Esophagus muscularis mucosa (tissue), 4 donors: ENCODE measurements at regions not wholly inside any gene's neighbourhood (a gene's known extent, or its start where the extent isn't known, plus 50 kb on each side); places are given as distances from the start of the nearest gene placed in this dataset.
"Not testable (repeated sequence)": the region's sequence is repeated elsewhere in the genome, so short reads cannot be mapped to it uniquely, and the experiment has no call there.

Experiments
- DNase-seq: peaks from one replicate; pipeline ENCODE4 v3.0.0-alpha.2; 2017; ENCODE audit errors: extremely low spot score
- H3K27ac ChIP-seq, 4 donors: fragments of 200-600 bp; sonication (generic); replicated peaks in 1 of 4; 1 replicate in 3 of 4; 2 replicates in 1 of 4; pipeline ENCODE4 v1.5.1; 2016 to 2019; ENCODE audit warnings: mild to moderate bottlenecking in 1 of 4
- H3K27me3 ChIP-seq, 4 donors: fragments of 200-600 bp; sonication (generic); one replicate each; pipeline versions ENCODE4 v1.5.1 to v1.6.0; 2016 to 2019
- H3K36me3 ChIP-seq, 4 donors: fragments of 200-600 bp; sonication (generic); one replicate each; pipeline ENCODE4 v1.5.1; 2016 to 2019
- H3K4me1 ChIP-seq, 4 donors: fragments of 200-600 bp; sonication (generic); one replicate each; pipeline ENCODE4 v1.5.1; 2016 to 2019
- H3K4me3 ChIP-seq, 4 donors: fragments of 200-600 bp; sonication (generic); 1 replicate in 2 of 4; 2 replicates in 2 of 4; pipeline ENCODE4 v1.5.1; 2016 to 2019; ENCODE audit warnings: mild to moderate bottlenecking in 4 of 4, moderate library complexity in 1 of 4
- H3K9me3 ChIP-seq, 4 donors: fragments of 200-600 bp; sonication (generic); 1 replicate in 3 of 4; 2 replicates in 1 of 4; pipeline ENCODE4 v1.5.1; 2016 to 2019
- EP300 ChIP-seq: sonication (generic); formaldehyde crosslinking; IDR thresholded peaks from one replicate; pipeline ENCODE4 v1.6.1; 2017; ENCODE audit warnings: antibody characterized with exemption
- POLR2A ChIP-seq: fragments of 450-650 bp; IDR thresholded peaks from one replicate; pipeline ENCODE4 v1.6.1; 2017; ENCODE audit warnings: antibody characterized with exemption, moderate library complexity, mild to moderate bottlenecking, low read depth
- POLR2AphosphoS5 ChIP-seq, 2 donors: sonication (generic); formaldehyde crosslinking; IDR thresholded peaks; one replicate each; pipeline ENCODE4 v1.6.1; 2017; ENCODE audit warnings: antibody characterized with exemption in 2 of 2
- WGBS: methylation state at CpG from one replicate; pipeline ENCODE4 v1.1.5; 2018; 5-methylcytosine and 5-hydroxymethylcytosine counted together
- intact Hi-C: fragments of 100-400 bp; cut with DNase I; formaldehyde crosslinking; loops from one replicate; pipeline ENCODE4 v1.15.1; 2023
- TF ChIP-seq, protein P1 (sequence below), 3 experiments: fragments of 200-600 bp in 2 of 3; fragments of 450-650 bp in 1 of 3; sonication (generic) in 2 of 3; IDR thresholded peaks; one replicate each; pipeline ENCODE4 v1.5.1; 2017 to 2019; ENCODE audit warnings: antibody characterized with exemption in 3 of 3, mild to moderate bottlenecking in 2 of 3, moderate library complexity in 1 of 3

DNA sequence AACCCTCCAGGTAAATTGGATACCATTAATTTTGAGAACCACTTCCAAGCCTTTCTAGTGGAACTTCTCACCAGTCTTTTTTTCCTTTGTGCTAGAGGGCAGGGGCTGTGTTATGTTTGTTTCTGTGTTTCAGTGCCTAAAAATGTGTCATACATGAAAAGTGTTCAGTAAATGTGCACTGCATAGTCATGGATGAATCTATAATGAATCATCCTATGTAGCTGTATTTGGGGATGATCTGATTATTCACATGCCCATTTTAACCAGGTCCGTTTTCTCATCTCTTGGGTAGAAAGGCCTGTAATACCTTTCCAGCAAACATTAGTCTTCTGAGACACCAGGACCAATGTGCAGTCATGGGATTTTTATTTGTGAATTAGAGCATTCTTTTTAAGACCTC is 583.0 kb upstream of the GOLIM4 start:
- intact Hi-C loops = no loop called here
- H3K27me3 ChIP-seq = no peaks in the 10 kb centered on the region
- 89% methylated on average over 1 of the region's 1 CpG for WGBS
- no peaks in the 10 kb centered on the region for H3K4me1 ChIP-seq
- no peak for DNase-seq
- no peaks in the 10 kb centered on the region for H3K9me3 ChIP-seq
- H3K4me3 ChIP-seq = no peak overlapping the region
- TF ChIP-seq EP300 (no peak), POLR2A (no peak), POLR2AphosphoS5 (IDR thresholded peaks at IDR 0.05) (no peak)
- TF ChIP-seq, protein P1, sequence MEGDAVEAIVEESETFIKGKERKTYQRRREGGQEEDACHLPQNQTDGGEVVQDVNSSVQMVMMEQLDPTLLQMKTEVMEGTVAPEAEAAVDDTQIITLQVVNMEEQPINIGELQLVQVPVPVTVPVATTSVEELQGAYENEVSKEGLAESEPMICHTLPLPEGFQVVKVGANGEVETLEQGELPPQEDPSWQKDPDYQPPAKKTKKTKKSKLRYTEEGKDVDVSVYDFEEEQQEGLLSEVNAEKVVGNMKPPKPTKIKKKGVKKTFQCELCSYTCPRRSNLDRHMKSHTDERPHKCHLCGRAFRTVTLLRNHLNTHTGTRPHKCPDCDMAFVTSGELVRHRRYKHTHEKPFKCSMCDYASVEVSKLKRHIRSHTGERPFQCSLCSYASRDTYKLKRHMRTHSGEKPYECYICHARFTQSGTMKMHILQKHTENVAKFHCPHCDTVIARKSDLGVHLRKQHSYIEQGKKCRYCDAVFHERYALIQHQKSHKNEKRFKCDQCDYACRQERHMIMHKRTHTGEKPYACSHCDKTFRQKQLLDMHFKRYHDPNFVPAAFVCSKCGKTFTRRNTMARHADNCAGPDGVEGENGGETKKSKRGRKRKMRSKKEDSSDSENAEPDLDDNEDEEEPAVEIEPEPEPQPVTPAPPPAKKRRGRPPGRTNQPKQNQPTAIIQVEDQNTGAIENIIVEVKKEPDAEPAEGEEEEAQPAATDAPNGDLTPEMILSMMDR (IDR thresholded peaks at IDR 0.05) = no peak
- no peak overlapping the region for H3K27ac ChIP-seq
- no peaks in the 10 kb centered on the region for H3K36me3 ChIP-seq

DNA sequence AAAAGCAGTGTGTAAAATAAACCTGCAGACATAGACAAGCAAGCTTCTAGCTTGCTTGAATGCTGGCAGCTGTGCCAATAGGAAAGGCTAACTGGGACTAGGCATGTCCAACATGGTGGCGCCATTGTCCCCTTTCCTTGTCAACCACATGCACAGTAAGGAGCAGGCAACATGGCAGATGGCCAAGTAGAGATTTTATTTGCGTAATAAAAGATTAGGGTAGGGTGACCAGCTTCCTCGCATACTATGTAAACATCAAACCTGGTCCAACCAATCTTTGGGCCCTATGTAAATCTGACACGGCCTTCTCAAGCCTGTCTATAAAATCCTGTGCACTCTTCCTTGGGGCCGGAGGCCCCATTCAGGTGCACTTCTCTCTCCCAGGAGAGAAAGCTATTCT is 575.4 kb upstream of the GOLIM4 start:
- TF ChIP-seq EP300 (no peak), POLR2A (no peak), POLR2AphosphoS5 (IDR thresholded peaks at IDR 0.05) (no peak)
- TF ChIP-seq, protein P1 (IDR thresholded peaks at IDR 0.05) = no peak
- Histone ChIP-seq H3K27ac (no peak overlapping the region), H3K27me3 (no peaks in the 10 kb centered on the region), H3K4me3 (no peak overlapping the region), H3K36me3 (no peaks in the 10 kb centered on the region), H3K4me1 (no peaks in the 10 kb centered on the region), H3K9me3 (no peaks in the 10 kb centered on the region)
- intact Hi-C loops = no loop called here
- DNase-seq = no peak
- WGBS = 90% methylated on average over 5 of the region's 5 CpGs

DNA sequence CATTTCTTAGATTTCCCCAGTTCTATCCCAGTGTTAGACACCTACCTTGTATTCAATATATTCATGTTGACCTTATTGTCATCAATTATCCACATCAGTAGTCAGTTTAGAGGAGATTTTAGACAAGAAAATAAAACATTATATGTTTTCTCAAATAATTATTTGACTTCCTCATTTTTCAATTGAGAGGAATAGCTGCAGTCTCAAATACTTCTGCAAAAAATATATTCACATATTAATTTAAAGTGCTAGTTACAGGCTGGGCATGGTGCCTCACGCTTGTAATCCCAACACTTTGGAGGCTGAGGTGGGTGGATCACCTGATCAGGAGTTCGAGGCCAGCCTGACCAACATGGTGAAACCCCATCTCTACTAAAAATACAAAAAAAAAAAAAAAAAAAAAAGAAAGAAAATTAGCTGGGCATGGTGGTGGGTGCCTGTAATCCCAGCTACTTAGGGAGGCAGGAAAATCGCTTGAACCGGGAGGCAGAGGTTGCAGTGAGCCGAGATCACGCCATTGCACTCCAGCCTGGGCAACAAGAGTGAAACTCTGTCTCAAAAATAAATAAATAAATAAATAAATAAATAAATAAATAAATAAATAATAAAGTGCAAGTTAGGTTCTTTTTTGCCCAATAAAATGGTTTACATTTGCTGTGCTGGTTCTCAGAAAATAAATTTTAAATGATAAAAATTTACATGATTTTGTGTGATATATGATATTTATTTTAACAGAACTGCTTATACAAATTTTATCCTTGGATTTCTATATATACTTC is 565.3 kb upstream of the GOLIM4 start:
- intact Hi-C loops, H3K9me3 ChIP-seq, H3K27ac ChIP-seq, DNase-seq, H3K4me1 ChIP-seq, H3K36me3 ChIP-seq, H3K4me3 ChIP-seq, H3K27me3 ChIP-seq: not testable (repeated sequence)
- 79% methylated on average over 6 of the region's 6 CpGs for WGBS

DNA sequence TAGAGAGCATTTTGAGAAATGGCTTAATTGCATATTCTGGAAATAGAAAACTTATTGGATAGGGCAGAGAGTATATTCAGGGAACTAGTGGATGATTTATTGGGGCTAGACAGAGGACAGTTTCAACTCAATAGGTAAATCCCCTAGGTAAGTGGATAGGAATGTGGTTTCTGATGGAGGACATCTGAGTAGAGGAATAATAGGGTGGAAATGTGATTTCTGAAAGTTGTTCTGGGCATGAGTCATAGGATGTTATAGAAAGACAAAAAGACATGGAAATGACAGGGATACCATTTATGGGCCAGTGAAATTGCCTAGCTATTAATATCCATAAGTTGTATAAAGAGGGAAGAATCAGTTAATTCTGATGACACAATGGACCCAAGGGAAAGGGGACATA is 563.3 kb upstream of the GOLIM4 start:
- Histone ChIP-seq H3K4me1 (no peaks in the 10 kb centered on the region), H3K36me3 (no peaks in the 10 kb centered on the region), H3K9me3 (no peaks in the 10 kb centered on the region), H3K4me3 (no peak overlapping the region), H3K27ac (no peak overlapping the region), H3K27me3 (no peaks in the 10 kb centered on the region)
- intact Hi-C loops = no loop called here
- DNase-seq = no peak
- TF ChIP-seq, protein P1 (IDR thresholded peaks at IDR 0.05) = no peak
- no peak for TF ChIP-seq POLR2AphosphoS5 (IDR thresholded peaks at IDR 0.05)
- no peak for TF ChIP-seq EP300
- TF ChIP-seq POLR2A = no peak

DNA sequence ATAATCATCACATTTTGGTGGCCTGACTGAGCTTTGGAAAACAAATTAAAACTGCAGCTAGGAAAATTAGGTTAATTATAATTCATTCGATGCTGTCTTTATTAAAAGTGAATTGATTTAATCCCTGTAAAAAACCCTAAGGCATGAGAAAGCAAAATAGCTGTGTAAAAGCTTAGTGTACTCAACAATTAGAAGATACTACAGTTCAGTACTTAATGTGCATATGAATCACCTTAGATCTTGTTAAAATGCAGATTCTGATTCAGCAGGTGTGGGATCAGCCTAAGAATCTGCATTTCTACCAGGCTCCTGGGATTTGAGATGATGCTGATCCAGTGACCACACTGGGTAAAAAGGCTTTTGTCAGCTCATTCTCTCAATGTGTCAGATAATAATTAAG is 559.9 kb upstream of the GOLIM4 start:
- no peaks in the 10 kb centered on the region for H3K4me1 ChIP-seq
- TF ChIP-seq POLR2A (no peak), EP300 (no peak)
- TF ChIP-seq, protein P1 (IDR thresholded peaks at IDR 0.05) = no peak
- intact Hi-C loops = no loop called here
- DNase-seq = no peak
- no peaks in the 10 kb centered on the region for H3K36me3 ChIP-seq
- H3K27ac ChIP-seq = no peak overlapping the region
- no peak overlapping the region for H3K4me3 ChIP-seq
- H3K27me3 ChIP-seq = no peaks in the 10 kb centered on the region
- WGBS = 79% methylated on average over 1 of the region's 1 CpG
- H3K9me3 ChIP-seq = no peaks in the 10 kb centered on the region
